K562 (cell line): ENCODE measurements at regions not wholly inside any gene's neighbourhood (a gene's known extent, or its start where the extent isn't known, plus 50 kb on each side); places are given as distances from the start of the nearest gene placed in this dataset.

Source experiments
- ATAC-seq: fragments of 200-7000 bp; cut with Tn5 transposase; 3 replicates; pipeline ENCODE4 v1.9.1; 2020; ENCODE audit warnings: moderate library complexity
- BruUV-seq: library from RNA; stranded (reverse); fragments of 400-500 nt; replicated peaks from 2 replicates; lab custom pipeline; 2021; lab: Mats Ljungman, UMichigan
- CTCF ChIA-PET: fragments of 300-600 bp; formaldehyde crosslinking; extraction: SDS; loops from one replicate; lab custom pipeline; 2021; ENCODE audit warnings: low intra/inter-chr PET ratio; lab: Yijun Ruan, JAX
- POLR2A ChIA-PET: fragments of 300-600, 350-650 bp; sonication (Branson Sonifier 250); formaldehyde crosslinking; extraction: SDS; loops from one replicate; lab custom pipeline; 2021; ENCODE audit warnings: antibody characterized with exemption, inconsistent platforms; lab: Yijun Ruan, JAX
- DNase-seq, 4 experiments: peaks; one replicate each; pipeline versions ENCODE4 v3.0.0 to v3.0.0-alpha.2; 2011 to 2018; ENCODE audit warnings: low spot score in 3 of 4, mixed read lengths in 3 of 4; ENCODE audit errors: extremely low read depth in 1 of 4
- FAIRE-seq: peaks from 2 replicates; lab custom pipeline; 2011; peaks lifted over from hg19 to GRCh38; lab: Jason Lieb, UNC
- H2AFZ ChIP-seq: 2 replicates; pipeline ENCODE4 v1.6.0; 2011; ENCODE audit warnings: low read depth, low read length, control low read depth, inconsistent platforms
- H3K27ac ChIP-seq: fragments of 200-600 bp; 3 replicates; pipeline ENCODE4 v1.8.0; 2011; ENCODE audit warnings: low read depth, mild to moderate bottlenecking, control low read depth, inconsistent platforms, low read length, moderate library complexity, mixed read lengths; ENCODE audit errors: extremely low read depth
- H3K27me3 ChIP-seq, 2 experiments: fragments of 300-600 bp in 1 of 2; 2 replicates in 1 of 2; 3 replicates in 1 of 2; pipeline versions ENCODE4 v1.6.0 to v1.8.0; 2011; ENCODE audit warnings: inconsistent platforms in 2 of 2, low read length in 2 of 2, mild to moderate bottlenecking in 1 of 2, mixed read lengths in 1 of 2, moderate library complexity in 1 of 2; ENCODE audit not compliant: control insufficient read depth in 2 of 2, insufficient read depth in 2 of 2
- H3K36me3 ChIP-seq: fragments of 300-600 bp; 3 replicates; pipeline ENCODE4 v1.8.0; 2011; ENCODE audit warnings: mild to moderate bottlenecking, low read length, inconsistent platforms; ENCODE audit not compliant: control insufficient read depth, insufficient read depth
- H3K4me1 ChIP-seq, 2 experiments: fragments of 200-600 bp in 1 of 2; replicated peaks in 1 of 2; 2 replicates in 1 of 2; 3 replicates in 1 of 2; pipeline versions ENCODE4 v1.5.1 to v1.8.0; 2011; ENCODE audit warnings: inconsistent platforms in 2 of 2, low read length in 2 of 2, mild to moderate bottlenecking in 1 of 2, mixed read lengths in 1 of 2, moderate library complexity in 1 of 2; ENCODE audit not compliant: control insufficient read depth in 2 of 2, insufficient read depth in 2 of 2
- H3K4me2 ChIP-seq: 2 replicates; pipeline ENCODE4 v1.6.1; 2011; ENCODE audit warnings: low read length, control low read depth, inconsistent platforms, mixed read lengths; ENCODE audit not compliant: insufficient read depth
- H3K4me3 ChIP-seq: fragments of 200-600 bp; sonication (generic), shearing (Covaris generic); 2 replicates; pipeline ENCODE4 v1.5.1; 2016; ENCODE audit warnings: control low read depth, inconsistent platforms
- H3K79me2 ChIP-seq: fragments of 200-600 bp; 3 replicates; pipeline ENCODE4 v1.8.0; 2011; ENCODE audit warnings: low read length, inconsistent platforms; ENCODE audit not compliant: control insufficient read depth, insufficient read depth
- H3K9ac ChIP-seq, 2 experiments: 2 replicates each; pipeline versions ENCODE4 v1.6.0 to v1.6.1; 2011; ENCODE audit warnings: low read depth in 2 of 2, low read length in 2 of 2, control low read depth in 1 of 2, inconsistent platforms in 1 of 2, mild to moderate bottlenecking in 1 of 2, mixed read lengths in 1 of 2; ENCODE audit not compliant: insufficient read depth in 1 of 2
- H3K9me1 ChIP-seq: one replicate; pipeline ENCODE4 v1.6.0; 2011; ENCODE audit warnings: inconsistent platforms, mild to moderate bottlenecking, low read length, moderate library complexity; ENCODE audit not compliant: control insufficient read depth, insufficient read depth
- H3K9me3 ChIP-seq: replicated peaks from 2 replicates; pipeline ENCODE4 v1.5.1; 2011; ENCODE audit warnings: low read depth, low read length, inconsistent platforms; ENCODE audit not compliant: control insufficient read depth, insufficient read depth
- H4K20me1 ChIP-seq: replicated peaks from 2 replicates; pipeline ENCODE4 v1.6.1; 2011; ENCODE audit warnings: low read length, inconsistent platforms, mixed read lengths; ENCODE audit not compliant: control insufficient read depth, insufficient read depth
- KDM4B ChIP-seq, 2 experiments: fragments of 450-650 bp in 1 of 2; sonication (generic) in 1 of 2; IDR thresholded peaks; 2 replicates each; pipeline ENCODE4 v1.6.1; 2016 to 2017; ENCODE audit warnings: borderline replicate concordance in 2 of 2, antibody characterized with exemption in 1 of 2, low read depth in 1 of 2, mild to moderate bottlenecking in 1 of 2
- MED1 ChIP-seq: sonication (generic); formaldehyde crosslinking; IDR thresholded peaks from 2 replicates; pipeline ENCODE4 v1.8.1; 2023; ENCODE audit warnings: missing genetic modification reagents, borderline replicate concordance
- RBM22 ChIP-seq: fragments of 200-400 bp; formaldehyde crosslinking; IDR thresholded peaks from 2 replicates; pipeline ENCODE4 v1.6.1; 2018; ENCODE audit warnings: low read length, low read depth; ENCODE audit not compliant: poor library complexity, severe bottlenecking
- SMARCA4 ChIP-seq: fragments of 450-650 bp; IDR thresholded peaks from 2 replicates; pipeline ENCODE4 v1.6.1; 2016
- YY1 ChIP-seq, 3 experiments: IDR thresholded peaks; 2 replicates each; pipeline ENCODE4 v1.6.1; 2011; ENCODE audit warnings: low read length in 2 of 3, mild to moderate bottlenecking in 2 of 3, moderate library complexity in 2 of 3, borderline replicate concordance in 1 of 3, control low read depth in 1 of 3, low read depth in 1 of 3; ENCODE audit not compliant: insufficient read depth in 3 of 3, insufficient replicate concordance in 2 of 3, control insufficient read depth in 1 of 3, insufficient read length in 1 of 3; ENCODE audit errors: extremely low read depth in 1 of 3
- WGBS: fragments of 100-300 bp; shearing (Covaris generic); methylation state at CpG from one replicate; pipeline ENCODE4 v1.1.6; 2016; ENCODE audit warnings: low coverage, mixed read lengths; ENCODE audit not compliant: insufficient coverage; ENCODE audit errors: missing lambda C conversion rate; 5-methylcytosine and 5-hydroxymethylcytosine counted together
- in situ Hi-C: fragments of 300-500 bp; cut with MboI; formaldehyde crosslinking; loops from 4 replicates; pipeline ENCODE4 v1.15.0; 2018; ENCODE audit warnings: inconsistent platforms, mixed read lengths
- intact Hi-C: fragments of 100-400 bp; cut with micrococcal nuclease; formaldehyde crosslinking; loops from 2 replicates; pipeline ENCODE4 v1.14.2; 2022

DNA sequence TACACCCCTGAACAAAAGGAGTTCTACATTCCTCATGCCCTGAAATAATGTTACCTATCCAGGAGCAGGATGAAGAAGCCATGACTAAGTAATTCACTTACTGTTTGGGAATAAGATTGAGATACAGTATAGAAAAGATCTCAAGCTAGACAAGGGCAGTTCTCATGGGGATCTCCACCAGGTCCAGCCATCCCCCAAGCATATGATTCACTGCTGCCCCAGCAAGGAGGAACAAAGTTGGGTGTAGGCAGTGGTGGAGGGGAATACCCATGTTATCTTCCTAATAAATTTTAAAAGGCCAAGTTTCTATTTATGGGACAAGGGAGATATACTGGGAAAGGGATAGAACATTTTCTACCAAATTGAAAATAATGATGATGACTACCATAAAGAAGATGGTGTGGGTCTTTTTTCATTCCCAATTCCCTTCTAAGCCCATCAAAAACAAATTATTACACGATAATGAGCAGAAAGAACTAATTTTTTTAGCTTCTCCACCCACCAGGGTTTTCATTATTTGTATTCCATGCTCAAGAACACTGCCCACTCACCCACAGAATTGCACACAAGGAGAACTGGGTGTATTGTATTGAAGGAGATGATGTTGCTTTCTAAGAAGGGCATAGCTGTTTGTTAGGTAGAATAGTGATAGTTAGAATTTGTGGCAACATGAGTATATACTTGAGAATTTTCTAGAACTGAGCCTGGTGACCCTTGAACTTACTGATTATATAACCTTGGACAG is 204.6 kb downstream of the BTG1 start:
- DNase-seq (no peak), ATAC-seq (no peak), FAIRE-seq (no peak)
- no peaks in the 10 kb centered on the region for H4K20me1 ChIP-seq
- ChIA-PET POLR2A (no interaction called here), CTCF (no interaction called here)
- no peaks in the 10 kb centered on the region for H3K4me1 ChIP-seq
- TF ChIP-seq SMARCA4 (no peak), RBM22 (no peak), KDM4B (IDR thresholded peaks at IDR 0.05; ENCODE audit: borderline replicate concordance in 2 of 2, low read depth in 1 of 2) (no peak), MED1 (CRISPR knock-in tag) (no peak), YY1 (IDR thresholded peaks at IDR 0.05; ENCODE audit: borderline replicate concordance in 1 of 3, control insufficient read depth in 1 of 3, extremely low read depth in 1 of 3, insufficient read depth in 3 of 3, insufficient read length in 1 of 3, insufficient replicate concordance in 2 of 3, low read depth in 1 of 3, low read length in 2 of 3) (no peak)
- H3K4me3 ChIP-seq, result no peak overlapping the region
- no TSS peak for BruUV-seq
- intact Hi-C loops, result no loop called here
- H3K79me2 ChIP-seq, result no peaks in the 10 kb centered on the region
- in situ Hi-C loops, result no loop called here
- 0% methylated on average over 1 of the region's 1 CpG for WGBS
- no peaks in the 10 kb centered on the region for H3K36me3 ChIP-seq
- no peaks in the 10 kb centered on the region for H3K27me3 ChIP-seq
- no peak overlapping the region for H3K4me2 ChIP-seq
- H3K9me1 ChIP-seq, result no peaks in the 10 kb centered on the region
- no peak overlapping the region for H3K27ac ChIP-seq
- no peak overlapping the region for H2AFZ ChIP-seq
- no peaks in the 10 kb centered on the region for H3K9me3 ChIP-seq
- no peak overlapping the region for H3K9ac ChIP-seq
